NCI-H1092 treated with DMSO at 0.1 percent for 48 hours (cell line): ENCODE measurements at regions not wholly inside any gene's neighbourhood (a gene's known extent, or its start where the extent isn't known, plus 50 kb on each side); places are given as distances from the start of the nearest gene placed in this dataset.

Source experiments
- DNase-seq: peaks from one replicate; lab custom pipeline; 2025; lab: John Stamatoyannopoulos, UW

DNA sequence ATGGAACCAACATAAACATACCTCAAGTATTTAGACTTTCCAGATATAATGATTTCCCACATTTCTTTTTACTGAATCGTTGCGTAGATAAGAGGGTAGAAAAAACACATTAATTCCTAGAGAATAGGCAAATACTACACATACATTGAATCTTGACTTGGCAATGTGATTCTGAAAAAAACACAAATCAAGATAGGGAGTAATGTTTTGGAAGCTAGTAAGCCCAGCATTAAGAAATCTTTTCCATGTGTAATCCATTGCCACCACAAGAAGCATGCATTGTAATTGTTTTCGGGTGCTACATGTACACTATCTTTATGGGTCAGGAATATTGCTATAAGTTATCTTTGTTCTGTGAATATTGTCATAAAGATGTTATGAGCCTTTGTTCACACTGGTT, 269.8 kb upstream of the PDGFD start:
- no peak for DNase-seq

- DNase-seq: no peak
Observed at GRCh38 chr11:104432981-104433380, 269.0 kb upstream of the PDGFD start.

DNA sequence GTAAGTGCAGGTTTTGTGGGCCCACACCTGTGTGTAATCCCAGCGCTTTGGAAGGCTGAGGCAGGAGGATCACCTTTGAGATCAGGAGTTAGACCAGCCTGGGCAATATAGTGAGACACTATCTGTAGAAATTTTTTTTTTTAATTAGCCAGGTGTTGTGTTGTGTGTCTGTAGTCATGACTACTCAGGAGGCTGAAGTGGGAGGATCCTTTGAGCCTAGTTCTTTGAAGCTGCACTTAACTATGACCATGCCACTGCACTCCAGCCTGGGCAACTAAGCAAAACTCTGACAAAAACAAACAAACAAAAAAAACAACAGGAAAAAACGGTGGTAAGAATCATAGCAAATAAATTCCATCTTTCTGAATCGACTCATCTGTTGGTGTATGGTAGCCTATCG, 268.6 kb upstream of the PDGFD start:
- no peak for DNase-seq

DNA sequence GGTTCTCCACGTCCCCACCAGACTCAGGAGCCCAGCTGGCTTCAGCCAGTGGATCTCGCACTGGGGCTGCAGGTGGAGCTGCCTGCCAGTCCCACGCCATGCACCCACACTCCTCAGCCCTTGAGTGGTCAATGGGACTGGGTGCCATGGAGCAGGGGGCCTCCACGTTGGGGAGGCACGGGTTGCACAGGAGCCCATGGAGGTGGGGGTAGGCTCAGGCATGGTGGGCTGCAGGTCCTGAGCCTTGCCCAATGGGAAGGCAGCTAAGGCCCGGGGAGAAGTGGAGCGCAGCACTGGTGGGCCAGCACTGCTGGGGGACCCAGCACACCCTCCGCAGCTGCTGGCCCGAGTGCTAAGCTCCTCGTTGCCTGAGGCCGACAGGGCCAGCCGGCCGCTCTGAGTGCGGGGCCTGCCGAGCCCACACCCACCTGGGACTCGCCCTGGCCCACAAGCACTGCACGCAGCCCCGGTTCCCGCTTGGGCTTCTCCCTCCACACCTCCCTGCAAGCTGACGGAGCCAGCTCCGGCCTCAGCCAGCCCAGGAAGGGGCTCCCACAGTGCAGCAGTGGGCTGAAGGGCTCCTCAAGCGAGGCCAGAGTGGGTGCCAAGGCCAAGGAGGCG, 258.5 kb upstream of the PDGFD start:
- no peak for DNase-seq

DNA sequence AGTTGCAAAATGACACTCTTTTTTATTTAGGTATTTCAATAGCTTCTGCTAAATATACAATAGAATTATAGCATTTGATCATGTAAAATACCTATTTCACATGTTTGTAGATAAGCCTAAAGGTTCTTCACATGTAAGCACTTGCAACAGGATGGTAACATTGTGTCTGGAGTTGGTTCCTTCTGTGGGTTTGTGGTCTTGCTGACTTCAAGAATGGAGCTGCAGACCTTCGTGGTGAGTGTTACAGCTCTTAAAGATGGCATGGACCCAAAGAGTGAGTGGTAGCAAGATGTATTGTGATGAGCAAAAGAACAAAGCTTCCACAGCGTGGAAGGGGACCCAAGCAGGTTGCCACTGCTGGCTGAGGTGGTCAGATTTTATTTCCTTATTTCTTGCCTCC, 246.4 kb upstream of the PDGFD start:
- no peak for DNase-seq

DNA sequence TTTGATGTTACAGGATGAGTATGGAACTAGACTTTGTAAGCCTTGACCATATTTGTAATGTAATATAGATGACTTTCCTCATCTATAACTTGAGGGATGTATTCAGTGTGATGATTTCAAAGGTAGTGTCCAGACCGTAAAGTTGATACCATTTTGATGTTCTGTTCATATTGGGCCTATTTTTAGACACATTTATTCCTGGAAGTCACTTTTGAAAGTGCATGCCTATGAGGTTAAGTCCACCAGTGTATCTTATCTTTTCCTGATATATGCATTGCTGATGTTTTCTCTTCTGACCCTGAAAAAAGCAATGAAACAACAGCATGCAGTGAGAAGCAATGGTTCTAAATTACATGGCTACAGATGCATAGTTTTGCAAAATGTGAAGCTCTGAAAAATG, 244.7 kb upstream of the PDGFD start:
- DNase-seq: no peak

GRCh38 chr11:104405277-104405676, 241.3 kb upstream of the PDGFD start:
- no peak for DNase-seq

- DNase-seq: no peak
Observed at GRCh38 chr11:104404231-104405175, 240.6 kb upstream of the PDGFD start.

- DNase-seq: no peak
Observed at GRCh38 chr11:104402812-104403521, 239.0 kb upstream of the PDGFD start.

GRCh38 chr11:104394508-104394907, 230.6 kb upstream of the PDGFD start:
- no peak for DNase-seq

GRCh38 chr11:104390651-104391050, 226.7 kb upstream of the PDGFD start:
- no peak for DNase-seq

- DNase-seq: no peak
Observed at GRCh38 chr11:104385884-104386283, 221.9 kb upstream of the PDGFD start.

DNA sequence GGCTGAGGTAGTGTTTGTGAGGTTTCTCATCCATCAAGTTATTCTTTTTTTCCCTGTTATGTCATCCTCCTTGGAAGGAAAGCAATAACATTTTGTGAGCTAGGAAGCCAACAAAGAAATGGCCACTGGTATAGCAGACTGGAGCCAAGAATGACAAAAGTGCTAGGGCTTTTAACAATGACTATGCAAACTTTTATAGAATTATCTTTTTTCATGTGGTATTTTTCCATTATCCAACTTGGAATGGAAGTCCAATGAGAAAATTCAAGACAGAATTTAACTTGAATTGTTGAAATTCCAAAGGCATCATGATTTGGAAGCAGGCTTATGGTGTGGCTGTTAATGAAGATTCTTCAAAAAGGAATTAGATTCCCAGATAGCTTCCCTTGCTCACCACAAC, 216.4 kb upstream of the PDGFD start:
- DNase-seq: no peak

GRCh38 chr11:104372111-104372510, 208.2 kb upstream of the PDGFD start:
- no peak for DNase-seq

- no peak for DNase-seq
Observed at GRCh38 chr11:104370478-104370877, 206.5 kb upstream of the PDGFD start.

DNA sequence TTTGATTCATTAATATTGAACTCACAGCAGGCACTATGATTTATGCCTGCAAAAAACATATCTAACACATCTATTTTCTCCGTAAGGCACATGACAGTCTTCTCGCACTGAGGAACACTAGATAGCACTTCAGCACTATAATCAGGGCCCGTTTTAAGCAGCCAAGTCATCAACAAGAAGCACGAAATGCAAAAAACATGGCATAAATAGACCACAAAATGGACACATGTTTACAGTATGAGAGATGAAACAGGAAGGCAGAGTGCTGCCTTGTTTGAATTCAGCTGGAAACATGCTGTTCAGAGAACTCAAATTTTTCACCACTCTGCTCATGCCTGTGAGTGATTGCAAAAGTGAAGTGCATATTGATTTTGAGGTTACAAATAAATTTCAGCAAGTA, 205.8 kb upstream of the PDGFD start:
- DNase-seq: no peak

DNA sequence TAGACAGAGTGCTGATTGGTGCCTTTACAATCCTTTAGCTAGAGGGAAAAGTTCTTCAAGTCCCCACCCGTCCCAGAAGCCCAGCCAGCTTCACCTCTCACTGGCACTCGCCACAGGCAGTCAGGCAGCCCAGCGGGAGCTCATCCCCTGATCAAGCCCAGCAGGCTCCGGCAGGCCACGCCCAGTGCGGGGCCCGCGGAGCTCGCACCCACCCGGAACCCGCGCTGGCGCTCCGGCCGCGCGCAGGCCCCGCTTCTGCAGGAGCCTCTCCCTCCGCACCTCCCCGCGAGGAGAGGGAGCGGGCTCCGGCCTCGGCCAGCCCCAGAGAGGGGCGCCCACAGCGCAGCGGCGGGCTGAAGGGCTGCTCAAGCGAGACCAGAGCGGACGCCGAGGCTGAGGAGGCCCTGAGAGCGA, 202.4 kb upstream of the PDGFD start:
- DNase-seq: no peak

DNA sequence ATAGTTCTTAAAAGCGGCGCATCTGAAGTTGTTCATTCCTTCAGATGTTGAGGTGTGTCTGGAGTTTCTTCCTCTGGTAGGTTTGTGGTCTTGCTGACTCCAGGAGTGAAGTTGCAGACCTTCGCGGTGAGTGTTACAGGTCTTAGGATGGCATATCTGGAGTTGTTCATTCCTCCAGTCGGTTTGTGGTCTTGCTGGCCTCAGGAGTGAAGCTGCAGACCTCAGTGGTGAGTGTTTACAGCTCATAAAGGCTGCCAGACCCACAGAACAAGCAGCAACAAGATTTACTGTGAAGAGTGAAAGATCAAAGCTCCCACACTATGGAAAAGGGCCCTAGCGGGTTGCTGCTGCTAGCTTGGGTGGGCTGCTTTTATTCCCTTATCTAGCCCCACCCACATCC, 201.7 kb upstream of the PDGFD start:
- DNase-seq: no peak

GRCh38 chr11:104361975-104362374, 198.0 kb upstream of the PDGFD start:
- DNase-seq: no peak

DNA sequence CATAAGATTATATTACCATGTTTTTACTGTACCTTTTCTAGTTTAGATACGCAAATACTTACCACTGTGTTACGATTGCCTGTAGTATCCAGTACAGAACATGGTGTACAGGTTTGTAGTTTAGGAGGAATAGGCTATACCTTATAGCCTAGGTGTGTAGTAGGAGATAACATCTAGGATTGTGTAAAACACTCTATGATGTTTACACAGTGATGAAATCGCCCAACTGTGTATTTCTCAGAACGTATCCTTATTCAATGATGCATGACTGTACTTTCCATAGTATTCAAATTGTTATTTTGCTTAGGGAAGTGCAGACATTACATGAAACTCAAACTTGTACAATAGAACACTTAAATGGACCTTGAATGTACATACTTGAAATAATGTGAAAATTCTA, 188.1 kb upstream of the PDGFD start:
- DNase-seq: no peak

DNA sequence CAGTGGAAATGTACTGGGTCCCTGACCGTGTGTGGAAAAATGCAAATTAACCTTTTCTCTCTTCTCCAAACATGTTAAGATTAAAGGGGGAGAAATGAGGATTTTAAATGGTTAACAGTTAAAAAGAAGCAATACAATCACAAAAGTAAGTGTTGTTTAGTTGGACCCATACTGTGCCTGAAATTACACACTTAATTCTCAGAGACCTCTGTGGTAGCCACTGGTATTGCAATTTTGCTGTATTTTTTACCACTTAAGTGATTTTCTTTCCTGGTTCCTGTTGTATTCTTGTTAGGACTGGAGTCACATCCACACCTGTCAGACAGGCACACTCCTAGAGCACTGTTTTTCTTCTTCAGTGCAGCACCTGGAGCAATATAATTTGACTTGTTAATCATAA, 179.6 kb upstream of the PDGFD start:
- peak; percentile 39 for DNase-seq

DNA sequence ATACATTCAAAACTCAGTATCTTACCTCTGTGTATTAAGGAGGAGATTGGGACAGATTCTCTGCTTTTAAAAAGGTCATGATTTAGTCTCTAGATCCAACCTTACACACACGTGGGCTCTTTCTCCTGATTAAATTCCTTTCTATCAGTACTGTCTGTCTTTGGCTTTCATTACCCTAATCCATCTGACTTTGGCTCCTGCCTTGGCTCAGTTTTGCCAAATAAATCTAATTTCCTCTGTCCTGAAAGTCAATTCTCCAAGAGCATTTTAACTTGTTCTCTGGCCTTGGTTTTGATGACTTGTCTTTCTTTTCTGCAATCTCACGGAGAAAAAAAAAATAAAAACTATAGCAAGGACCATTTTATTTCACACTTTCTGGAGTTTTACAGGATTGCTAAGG, 176.6 kb upstream of the PDGFD start:
- DNase-seq: no peak

DNA sequence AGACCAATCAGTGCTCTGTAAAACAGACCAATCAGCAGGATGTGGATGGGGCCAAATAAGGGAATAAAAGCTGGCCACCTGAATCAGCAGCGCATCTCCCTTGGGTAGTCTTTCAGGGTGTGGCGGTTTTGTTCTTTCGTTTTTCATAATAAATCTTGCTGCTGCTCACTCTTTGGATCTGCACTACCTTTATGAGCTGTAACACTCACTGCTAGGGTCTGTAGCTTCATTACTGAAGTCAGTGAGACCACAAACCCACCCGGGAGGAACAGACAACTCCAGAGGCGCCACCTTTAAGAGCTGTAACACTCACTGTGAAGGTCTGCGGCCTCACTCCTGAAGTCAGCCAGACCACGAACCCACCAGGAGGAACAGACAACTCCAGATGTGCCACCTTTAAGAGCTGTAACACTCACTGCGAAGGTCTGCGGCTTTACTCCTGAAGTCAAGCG, 175.5 kb upstream of the PDGFD start:
- no peak for DNase-seq
